ENCODE measurements at regions not wholly inside any gene's neighbourhood (a gene's known extent, or its start where the extent isn't known, plus 50 kb on each side); places are given as distances from the start of the nearest gene placed in this dataset.

DNA sequence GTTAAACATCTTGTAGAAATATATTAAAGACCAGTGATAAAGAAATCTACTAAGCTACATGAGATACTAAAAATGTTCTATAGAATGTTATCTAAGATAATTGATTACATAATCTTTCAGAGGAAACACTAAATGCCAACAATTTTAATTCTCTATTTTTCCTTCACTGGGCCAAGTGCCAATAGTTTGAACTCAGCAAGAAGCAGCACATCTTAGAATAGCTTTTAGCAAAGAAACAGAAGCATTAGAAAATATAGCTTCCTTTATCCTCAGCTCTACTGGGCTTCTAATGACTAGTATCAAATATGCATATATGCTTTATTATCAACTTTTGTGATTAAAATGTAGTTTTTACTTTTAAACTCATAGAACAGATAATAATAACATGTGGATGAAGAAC is 461.4 kb upstream of the USP15 start:
- in situ Hi-C loops (cut with MboI; ENCODE audit: low pct_unique_long_range_greater_than_20kb, low sequenced_read_pairs) = no loop called here
- no peak for DNase-seq

DNA sequence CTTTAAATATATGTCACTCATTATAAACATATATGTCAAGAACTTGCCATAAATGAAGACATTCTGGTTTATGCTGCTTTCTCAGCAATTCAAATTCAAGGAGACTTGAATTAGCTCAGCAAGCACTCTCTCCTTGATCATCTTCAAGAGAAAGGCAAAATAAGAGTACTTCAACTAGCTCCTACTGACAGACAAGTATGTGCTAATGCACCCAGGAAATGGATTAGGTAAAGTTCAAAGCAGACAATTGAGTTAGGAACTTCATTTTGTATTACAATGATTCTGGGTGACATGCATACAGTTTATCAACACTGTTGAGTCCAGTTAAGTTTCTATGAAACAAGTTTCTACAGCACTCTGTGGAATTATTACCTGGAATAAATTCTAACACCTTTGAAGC is 455.9 kb upstream of the USP15 start:
- in situ Hi-C loops (cut with MboI; ENCODE audit: low pct_unique_long_range_greater_than_20kb, low sequenced_read_pairs) = no loop called here

DNA sequence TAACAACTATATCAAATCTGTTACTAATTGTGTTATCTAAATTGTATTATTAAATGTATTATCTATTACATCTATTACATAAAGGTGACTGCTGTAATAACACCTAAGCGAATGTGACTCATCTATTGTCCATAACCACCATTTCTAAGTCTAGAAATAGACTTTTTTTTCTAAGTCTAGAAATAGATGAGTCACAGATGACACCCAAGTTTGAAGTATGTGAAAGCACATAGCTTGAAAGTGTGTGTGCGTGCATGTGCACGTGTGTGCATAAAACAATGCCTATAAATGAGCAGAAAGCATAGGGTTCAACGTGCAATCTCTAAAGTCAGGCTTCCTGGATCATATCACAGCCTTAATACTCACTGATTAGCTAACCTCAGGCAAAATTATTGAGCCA is 451.3 kb upstream of the USP15 start:
- in situ Hi-C loops (cut with MboI; ENCODE audit: low pct_unique_long_range_greater_than_20kb, low sequenced_read_pairs) = no loop called here
- DNase-seq = no peak

More for the DNA sequence above, 455.9 kb upstream of the USP15 start:
- no peak for DNase-seq

DNA sequence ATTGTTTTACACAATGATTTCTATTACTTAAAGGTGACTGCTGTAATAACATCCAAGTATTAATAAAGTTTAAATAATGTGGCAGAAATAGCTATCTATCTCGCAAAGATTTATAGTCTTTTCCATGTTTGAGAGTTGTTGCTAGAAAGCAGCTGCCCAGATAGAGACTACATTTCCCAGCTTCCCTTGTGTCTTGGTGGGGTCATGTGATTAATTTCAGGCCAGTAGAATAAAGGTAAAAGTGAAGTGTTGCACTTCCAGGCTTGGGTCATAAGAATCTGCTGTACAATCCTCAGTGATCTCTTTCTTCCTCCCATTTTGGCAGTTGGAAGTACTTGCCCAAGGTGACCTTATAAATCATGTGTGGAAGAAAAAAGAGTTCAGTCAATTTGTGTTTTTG is 449.7 kb upstream of the USP15 start:
- in situ Hi-C loops (cut with MboI; ENCODE audit: low pct_unique_long_range_greater_than_20kb, low sequenced_read_pairs) = no loop called here
- DNase-seq = no peak

DNA sequence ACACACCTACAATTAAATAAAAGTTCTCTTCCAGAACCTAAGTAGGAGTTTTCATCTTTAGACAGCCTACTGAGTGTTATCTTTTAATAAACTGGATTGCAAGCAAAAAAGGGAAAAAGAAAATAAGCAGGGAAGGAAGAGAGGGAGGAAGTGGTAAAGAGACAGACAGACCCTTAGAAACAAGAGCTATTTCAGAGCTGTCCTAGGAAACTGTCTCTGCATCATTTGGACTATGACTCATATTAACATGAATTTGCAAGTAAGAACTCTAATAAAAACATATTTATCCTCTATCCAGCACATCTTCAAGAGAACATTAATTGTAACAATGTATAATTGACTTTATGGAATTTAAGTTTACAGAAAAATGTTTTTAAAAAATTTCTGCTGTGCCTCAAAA is 438.8 kb upstream of the USP15 start:
- in situ Hi-C loops (cut with MboI; ENCODE audit: low pct_unique_long_range_greater_than_20kb, low sequenced_read_pairs) = no loop called here
- no peak for DNase-seq

DNA sequence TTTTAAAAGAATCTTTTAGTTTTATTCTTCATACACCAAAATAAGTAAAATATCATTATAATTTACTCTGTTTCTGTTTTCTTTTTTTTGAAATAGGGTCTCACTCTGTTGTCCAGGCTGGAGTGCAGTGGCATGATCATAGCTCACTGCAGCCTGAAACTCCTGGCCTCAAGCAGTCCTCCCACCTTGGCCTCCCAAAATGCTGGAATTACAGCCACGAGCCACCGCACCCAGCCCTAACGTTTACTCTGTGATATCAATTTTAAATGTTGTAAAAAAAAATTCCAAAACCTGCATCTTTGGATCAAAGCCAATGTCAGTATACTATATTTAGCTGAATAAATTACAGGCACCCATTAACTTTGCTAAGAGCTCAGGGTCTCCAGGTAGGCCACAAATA is 437.1 kb upstream of the USP15 start:
- in situ Hi-C loops (cut with MboI; ENCODE audit: low pct_unique_long_range_greater_than_20kb, low sequenced_read_pairs) = no loop called here
- no peak for DNase-seq

DNA sequence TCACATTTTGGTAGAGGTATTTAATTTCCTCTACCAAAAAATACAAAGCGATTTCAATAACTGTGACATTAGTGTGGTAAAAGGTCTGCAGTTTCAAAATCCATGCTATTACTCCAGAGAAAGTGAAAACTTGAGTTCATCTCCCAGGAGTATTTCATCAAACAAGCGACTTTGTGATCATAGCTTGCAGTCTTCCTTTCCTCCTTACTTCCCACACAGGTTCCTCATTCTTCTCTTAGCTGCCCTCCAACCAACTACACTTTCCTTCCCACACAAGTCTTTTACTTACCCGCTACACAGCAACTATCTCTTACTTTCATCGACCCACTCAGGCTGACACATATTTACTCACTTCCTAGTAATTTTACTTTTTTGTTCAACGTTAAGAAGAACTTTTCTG is 413.4 kb upstream of the USP15 start:
- in situ Hi-C loops (cut with MboI; ENCODE audit: low pct_unique_long_range_greater_than_20kb, low sequenced_read_pairs) = no loop called here

DNA sequence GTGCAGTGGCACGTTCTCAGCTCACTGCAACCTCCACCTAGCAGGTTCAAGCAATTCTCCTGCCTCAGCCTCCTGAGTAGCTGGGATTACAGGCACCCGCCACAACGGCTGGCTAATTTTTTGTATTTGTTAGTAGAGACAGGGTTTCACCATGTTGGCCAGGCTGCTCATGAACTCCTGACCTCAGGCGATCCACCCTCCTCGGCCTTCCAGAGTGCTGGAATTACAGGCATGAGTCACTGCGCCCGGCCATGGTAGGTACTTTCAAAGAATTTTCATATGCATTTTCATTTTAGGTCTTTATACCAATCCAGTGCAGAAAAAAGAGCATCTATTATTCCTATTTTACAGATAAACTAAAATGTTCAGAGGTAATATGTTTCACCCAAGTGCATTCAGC is 411.3 kb upstream of the USP15 start:
- DNase-seq = no peak
- in situ Hi-C loops (cut with MboI; ENCODE audit: low pct_unique_long_range_greater_than_20kb, low sequenced_read_pairs) = no loop called here

More for the DNA sequence above, 413.4 kb upstream of the USP15 start:
- no peak for DNase-seq

DNA sequence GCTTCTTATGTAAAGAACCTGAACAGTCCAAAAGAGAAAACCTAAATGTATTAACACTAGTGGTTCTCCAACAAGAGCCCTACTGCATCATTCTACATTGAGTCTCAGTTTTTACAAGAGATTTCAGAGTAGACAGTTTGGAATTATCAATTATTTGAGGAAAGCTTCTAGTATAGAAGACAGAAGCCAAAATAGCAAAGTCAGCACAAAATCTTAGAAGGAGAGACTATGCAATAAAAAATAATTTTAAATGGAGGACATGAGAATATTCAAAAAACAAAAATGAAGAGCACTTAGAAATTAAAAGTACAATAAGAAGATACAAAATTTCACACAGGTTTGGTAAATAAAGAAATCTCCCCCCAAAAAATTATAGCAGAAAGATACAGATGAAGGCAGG is 406.3 kb upstream of the USP15 start:
- DNase-seq = no peak
- in situ Hi-C loops (cut with MboI; ENCODE audit: low pct_unique_long_range_greater_than_20kb, low sequenced_read_pairs) = no loop called here

DNA sequence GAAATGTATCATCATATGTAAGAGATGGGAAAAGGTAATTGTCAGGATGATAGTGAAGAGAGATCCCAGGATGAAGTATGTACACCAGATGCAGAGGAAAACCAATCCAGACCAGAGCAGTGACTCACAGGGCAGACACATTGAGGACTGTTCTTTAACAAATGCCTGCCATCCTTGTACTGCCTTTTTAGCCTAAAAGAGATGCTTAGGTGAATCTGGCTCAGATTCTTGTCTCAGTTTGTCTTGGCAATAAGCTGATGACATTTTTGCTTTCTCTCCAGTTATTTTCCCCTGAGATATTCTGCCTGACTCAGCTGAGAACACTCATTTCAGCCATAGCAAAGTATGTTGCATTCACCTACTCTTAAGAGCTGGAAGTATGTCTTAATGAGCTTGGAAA is 405.3 kb upstream of the USP15 start:
- in situ Hi-C loops (cut with MboI; ENCODE audit: low pct_unique_long_range_greater_than_20kb, low sequenced_read_pairs) = no loop called here
- no peak for DNase-seq

DNA sequence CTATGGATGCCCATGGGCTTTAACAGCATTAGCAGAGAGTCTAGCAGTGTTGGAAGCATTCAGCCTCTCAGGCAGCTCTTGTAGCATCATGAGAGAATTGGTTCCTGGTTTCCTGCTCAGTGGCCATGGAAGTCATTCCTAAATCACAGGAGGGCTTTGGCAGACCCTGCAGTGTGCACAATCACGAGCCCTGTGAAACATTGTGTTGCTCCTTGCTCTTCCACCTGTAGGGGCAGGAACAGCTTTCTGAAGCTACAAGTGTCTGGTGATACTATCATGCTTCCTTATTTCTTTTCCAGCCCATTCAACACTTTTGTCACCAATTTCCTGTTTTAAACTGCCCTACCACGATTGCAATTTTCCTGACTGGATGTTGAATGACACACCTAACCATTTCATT is 402.2 kb upstream of the USP15 start:
- in situ Hi-C loops (cut with MboI; ENCODE audit: low pct_unique_long_range_greater_than_20kb, low sequenced_read_pairs) = no loop called here
- no peak for DNase-seq

DNA sequence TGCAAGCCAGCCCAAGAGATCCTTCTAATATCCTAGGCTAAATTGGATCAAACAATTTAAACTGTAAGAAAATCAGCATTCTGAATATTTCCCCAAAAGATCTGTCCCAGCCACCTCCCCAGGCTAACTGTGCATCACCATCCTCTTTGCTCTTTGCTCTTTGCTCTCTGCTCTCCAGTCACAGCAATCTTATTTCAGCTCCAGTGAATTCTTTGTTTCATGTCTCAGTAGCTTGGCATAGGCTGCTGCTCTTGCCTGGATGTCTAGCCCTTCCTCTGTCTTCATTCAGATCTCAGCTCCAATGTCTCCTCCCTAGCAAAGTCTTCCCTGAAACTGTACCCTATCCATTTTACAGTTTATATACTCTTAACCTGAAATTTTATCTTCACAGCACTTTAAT is 399.8 kb upstream of the USP15 start:
- in situ Hi-C loops (cut with MboI; ENCODE audit: low pct_unique_long_range_greater_than_20kb, low sequenced_read_pairs) = no loop called here
- no peak for DNase-seq

DNA sequence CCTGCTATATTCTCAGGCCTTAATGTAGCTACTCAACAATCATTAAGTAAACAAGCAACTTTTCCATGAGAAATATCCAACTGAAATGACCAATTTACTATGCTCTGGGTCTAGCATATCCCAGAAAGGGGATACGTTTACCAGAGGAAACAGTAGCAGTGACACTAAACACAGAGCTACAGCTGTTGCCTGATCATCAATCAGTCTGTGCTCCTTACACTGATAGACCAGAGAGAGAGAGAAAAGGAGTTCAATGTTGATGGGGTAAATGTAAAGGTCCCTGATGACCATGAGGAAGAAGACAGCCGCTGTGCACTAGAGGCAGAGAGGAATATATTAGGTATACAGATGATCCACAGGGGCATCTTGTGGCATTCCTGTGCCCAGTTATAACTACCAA is 397.2 kb upstream of the USP15 start:
- in situ Hi-C loops (cut with MboI; ENCODE audit: low pct_unique_long_range_greater_than_20kb, low sequenced_read_pairs) = no loop called here
- DNase-seq = no peak

DNA sequence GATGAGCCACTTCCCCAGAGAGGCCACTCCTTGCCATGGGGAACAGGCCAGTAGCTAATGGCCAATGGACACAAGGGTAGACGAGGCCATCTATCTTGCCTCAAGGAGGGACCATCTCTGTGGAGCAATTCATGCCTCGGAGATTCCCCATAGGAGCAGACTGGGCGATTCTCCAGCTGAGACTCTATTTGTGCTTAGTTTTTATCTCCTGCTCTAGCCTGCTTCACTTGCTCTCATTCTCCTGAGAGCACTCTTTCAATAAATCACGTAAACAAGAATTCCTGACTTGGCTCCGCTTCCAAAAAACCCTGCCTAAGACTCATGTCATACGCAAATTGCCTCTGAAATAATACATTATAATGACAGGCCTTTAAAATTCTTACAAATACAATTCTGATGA is 396.4 kb upstream of the USP15 start:
- in situ Hi-C loops (cut with MboI; ENCODE audit: low pct_unique_long_range_greater_than_20kb, low sequenced_read_pairs) = no loop called here
- no peak for DNase-seq

DNA sequence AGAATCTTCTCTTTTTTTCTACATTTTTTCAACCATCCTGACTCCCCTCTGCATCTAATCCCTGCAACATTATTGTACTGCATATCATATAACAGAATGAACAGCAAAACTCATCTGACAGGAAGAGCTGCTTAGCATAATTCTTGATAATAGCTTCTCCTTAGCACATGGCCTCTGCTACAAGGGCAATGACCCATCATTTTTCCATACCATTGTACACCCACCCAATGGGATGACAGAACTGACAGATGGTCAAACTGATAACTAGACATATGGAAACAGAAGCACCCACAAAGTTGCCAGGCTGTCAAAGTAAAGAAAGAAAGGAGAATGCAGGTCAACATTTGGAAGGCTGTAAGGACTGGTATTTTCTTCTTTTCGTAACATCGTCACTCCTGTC is 390.4 kb upstream of the USP15 start:
- in situ Hi-C loops (cut with MboI; ENCODE audit: low pct_unique_long_range_greater_than_20kb, low sequenced_read_pairs) = no loop called here
- DNase-seq = no peak

DNA sequence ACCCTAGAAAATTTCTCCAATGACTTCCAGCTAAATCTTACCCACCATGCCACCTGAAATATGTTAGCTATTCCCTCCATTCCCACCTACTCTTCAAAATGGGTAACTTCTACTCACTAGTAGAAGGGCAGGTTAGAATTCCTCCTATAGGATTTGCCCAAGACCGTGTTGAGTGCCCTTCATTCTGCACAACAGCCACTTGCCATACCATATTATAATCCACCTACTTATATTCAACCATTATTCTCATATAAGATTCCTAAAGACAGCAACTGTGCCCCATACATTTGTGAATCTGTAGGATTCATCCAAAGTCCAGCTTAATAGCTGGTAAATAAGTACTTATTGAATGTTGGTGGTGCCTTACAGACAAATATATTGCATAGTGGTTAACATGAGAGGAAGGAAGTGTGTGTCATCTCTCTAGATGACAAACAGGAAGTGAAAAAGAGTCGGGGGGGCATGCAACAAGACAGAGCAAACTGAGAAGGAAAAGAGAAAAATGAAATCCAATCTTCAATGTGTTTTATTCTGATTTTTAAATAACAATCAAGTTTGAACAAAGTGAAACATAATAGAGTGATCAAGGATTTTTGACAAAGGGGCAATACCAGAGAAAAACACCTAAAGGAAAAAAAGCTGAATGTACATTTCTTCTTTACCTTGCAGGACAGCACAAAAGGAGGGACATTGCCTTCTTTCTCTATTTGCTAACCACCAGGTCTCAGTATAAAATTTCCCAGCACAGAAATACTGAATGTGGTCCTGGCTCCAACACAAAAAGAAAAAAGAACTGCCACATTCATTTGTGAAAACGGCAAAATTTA is 389.3 kb upstream of the USP15 start:
- peak; percentile 40 for DNase-seq
- in situ Hi-C loops (cut with MboI; ENCODE audit: low pct_unique_long_range_greater_than_20kb, low sequenced_read_pairs) = no loop called here

DNA sequence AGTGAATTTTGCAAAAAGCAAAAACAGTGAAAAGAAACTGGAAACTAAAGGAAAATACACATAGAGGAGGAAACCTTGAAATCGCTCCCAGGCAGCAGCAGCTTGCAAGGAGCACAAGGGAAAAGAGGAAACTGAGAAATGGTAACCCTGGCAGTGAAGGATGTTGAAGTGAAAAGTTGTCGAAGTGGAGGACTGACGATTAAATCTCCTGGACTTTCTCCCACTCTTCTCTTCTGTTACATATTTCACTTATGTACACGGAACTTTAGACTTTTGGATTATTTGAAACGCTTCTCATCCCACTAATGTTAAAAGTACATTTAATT is 388.8 kb upstream of the USP15 start:
- peak; percentile 11 for DNase-seq
- in situ Hi-C loops (cut with MboI; ENCODE audit: low pct_unique_long_range_greater_than_20kb, low sequenced_read_pairs) = no loop called here

DNA sequence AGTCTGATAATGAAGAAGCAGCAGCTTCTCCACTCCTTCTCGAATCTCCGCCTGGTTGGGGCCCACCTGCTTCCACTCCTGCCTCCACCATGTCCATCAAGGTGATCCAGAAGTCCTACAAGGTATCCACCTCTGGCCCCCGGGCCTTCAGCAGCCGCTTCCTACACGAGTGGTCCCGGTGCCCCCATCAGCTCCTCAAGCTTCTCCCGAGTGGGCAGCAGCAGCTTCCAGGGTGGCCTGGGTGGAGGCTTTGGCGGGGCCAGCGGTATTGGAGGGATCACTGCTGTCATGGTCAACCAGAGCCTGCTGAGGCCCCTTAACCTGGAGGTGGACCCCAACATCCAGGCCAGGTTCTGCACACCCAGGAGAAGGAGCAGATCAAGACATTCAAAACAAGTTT is 381.0 kb upstream of the USP15 start:
- DNase-seq = no peak
- in situ Hi-C loops (cut with MboI; ENCODE audit: low pct_unique_long_range_greater_than_20kb, low sequenced_read_pairs) = no loop called here

DNA sequence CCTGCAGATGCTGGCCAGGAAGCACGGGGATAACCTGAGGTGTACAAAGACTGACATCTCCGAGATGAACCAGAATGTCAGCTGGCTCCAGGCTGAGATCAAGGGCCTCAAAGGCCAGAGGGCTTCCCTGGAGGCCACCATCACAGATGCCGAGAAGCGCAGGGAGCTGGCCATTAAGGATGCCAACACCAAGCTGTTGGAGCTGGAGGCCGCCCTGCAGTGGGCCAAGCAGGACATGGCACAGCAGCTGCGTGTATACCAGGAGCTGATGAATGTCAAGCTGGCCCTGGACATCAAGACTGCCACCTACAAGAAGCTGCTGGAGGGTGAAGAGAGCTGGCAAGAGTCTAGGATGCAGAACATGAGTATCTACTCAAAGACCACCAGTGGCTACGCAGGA is 380.0 kb upstream of the USP15 start:
- DNase-seq = no peak
- in situ Hi-C loops (cut with MboI; ENCODE audit: low pct_unique_long_range_greater_than_20kb, low sequenced_read_pairs) = no loop called here

DNA sequence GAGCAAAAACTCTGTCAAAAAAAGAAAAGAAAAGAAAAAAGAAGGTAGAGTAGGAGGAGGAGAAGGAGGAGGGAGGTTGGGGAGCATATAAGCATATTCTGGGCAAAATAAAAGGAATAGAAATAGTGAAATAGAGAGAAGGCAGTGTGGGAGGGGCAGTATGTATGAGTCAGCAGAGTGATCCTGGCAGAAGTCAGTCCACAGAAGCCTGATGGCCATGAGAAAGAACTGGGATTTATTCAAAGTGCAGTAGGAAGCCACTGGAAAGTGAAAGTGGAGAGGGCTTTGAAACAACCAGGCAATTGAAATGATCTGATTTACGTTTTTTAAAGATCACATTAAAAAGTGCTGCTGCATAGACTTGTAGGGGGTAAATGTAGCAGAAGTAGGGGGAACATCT is 368.6 kb upstream of the USP15 start:
- in situ Hi-C loops (cut with MboI; ENCODE audit: low pct_unique_long_range_greater_than_20kb, low sequenced_read_pairs) = no loop called here
- DNase-seq = no peak

DNA sequence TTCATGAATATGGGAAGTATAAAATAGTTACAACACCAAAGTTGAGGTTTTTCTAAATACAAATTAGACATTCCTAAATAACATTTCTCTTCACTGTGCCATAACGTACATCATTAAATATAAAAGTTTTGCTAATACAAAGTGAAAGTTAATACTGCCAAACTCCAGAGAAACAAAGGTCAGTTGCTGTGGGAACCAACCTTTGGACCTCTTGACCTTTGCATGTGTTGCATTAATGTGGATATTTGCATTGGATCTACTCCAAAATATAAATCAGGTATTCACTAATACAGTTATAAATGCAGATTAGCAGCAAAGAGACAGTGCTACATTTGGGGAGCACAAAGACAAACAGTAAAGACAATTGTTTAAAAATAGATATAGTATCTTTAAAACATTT is 366.0 kb upstream of the USP15 start:
- in situ Hi-C loops (cut with MboI; ENCODE audit: low pct_unique_long_range_greater_than_20kb, low sequenced_read_pairs) = no loop called here
- DNase-seq = no peak

DNA sequence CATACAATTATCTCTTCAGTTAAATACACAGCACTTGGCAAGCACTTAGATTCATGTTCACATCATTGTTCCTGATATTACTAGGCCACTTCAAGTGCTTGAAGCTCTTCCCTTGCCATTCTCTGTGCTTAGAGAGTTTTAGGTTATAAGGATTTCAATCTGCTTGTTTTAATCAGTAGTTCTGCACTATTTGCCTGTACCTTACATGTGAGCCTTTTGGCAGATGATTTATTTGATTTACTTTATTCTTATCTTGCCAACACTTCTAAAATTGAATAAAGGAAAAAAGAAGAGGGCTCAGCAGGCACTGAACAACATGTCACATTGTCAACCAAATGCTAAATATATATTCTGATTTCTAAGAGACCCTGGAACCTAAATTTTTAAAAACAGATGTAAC is 363.8 kb upstream of the USP15 start:
- in situ Hi-C loops (cut with MboI; ENCODE audit: low pct_unique_long_range_greater_than_20kb, low sequenced_read_pairs) = no loop called here
- no peak for DNase-seq
